ENCODE measurements at regions not wholly inside any gene's neighbourhood (a gene's known extent, or its start where the extent isn't known, plus 50 kb on each side); places are given as distances from the start of the nearest gene placed in this dataset.

- TF ChIP-seq EZH2 (IDR thresholded peaks at IDR 0.05) (no peak), POLR2AphosphoS5 (IDR thresholded peaks at IDR 0.05; ENCODE audit: borderline replicate concordance, low read depth, low read length) (no peak)
Observed at GRCh38 chr9:90523958-90524357, 118.7 kb downstream of the DIRAS2 start.
